ENCODE measurements at regions not wholly inside any gene's neighbourhood (a gene's known extent, or its start where the extent isn't known, plus 50 kb on each side); places are given as distances from the start of the nearest gene placed in this dataset.

DNA sequence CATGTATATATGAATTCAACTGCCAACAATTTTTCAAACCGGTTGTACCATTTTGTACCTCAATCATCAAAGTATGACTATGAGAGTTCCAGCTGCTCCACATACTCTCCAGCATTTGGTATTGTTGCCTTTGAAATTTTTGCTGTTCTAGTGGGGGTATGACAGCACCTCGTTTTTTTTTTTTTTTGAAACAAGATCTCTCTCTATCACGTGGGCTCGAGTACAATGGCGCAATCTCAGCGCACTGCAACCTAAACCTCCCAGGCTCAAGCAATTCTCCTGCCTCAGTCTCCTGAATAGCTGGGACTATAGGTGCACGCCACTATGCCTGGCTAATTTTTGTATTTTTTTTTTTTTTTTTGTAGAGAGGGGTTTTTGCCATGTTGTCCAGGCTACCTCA lies 144.7 kb upstream of the JARID2 start:
- no peak for ATAC-seq (ENCODE audit: low FRiP score)
- no peak for DNase-seq (ENCODE audit: low spot score)
- TF ChIP-seq, protein P1, sequence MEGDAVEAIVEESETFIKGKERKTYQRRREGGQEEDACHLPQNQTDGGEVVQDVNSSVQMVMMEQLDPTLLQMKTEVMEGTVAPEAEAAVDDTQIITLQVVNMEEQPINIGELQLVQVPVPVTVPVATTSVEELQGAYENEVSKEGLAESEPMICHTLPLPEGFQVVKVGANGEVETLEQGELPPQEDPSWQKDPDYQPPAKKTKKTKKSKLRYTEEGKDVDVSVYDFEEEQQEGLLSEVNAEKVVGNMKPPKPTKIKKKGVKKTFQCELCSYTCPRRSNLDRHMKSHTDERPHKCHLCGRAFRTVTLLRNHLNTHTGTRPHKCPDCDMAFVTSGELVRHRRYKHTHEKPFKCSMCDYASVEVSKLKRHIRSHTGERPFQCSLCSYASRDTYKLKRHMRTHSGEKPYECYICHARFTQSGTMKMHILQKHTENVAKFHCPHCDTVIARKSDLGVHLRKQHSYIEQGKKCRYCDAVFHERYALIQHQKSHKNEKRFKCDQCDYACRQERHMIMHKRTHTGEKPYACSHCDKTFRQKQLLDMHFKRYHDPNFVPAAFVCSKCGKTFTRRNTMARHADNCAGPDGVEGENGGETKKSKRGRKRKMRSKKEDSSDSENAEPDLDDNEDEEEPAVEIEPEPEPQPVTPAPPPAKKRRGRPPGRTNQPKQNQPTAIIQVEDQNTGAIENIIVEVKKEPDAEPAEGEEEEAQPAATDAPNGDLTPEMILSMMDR (IDR thresholded peaks at IDR 0.05) = no peak

DNA sequence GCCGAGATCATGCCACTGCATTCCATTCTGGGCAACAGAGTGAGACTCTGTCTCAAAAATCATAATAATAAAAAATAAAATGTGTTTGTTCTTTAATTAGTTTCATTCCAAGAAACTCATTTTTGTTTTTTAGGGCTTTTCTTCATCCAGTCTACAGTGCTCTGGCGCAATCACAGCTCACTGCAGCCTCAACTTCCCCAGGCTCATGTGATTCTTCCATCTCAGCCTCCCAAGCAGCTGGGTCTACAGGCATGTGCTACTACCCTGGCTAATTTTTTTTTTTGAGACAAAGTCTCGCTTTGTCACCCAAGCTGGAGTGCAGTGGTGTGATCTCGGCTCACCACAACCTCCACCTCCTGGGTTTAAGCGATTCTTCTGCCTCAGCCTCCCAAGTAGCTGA lies 143.6 kb upstream of the JARID2 start:
- DNase-seq (ENCODE audit: low spot score) (no peak), ATAC-seq (ENCODE audit: low FRiP score) (no peak)
- TF ChIP-seq, protein P1 (IDR thresholded peaks at IDR 0.05) = no peak

DNA sequence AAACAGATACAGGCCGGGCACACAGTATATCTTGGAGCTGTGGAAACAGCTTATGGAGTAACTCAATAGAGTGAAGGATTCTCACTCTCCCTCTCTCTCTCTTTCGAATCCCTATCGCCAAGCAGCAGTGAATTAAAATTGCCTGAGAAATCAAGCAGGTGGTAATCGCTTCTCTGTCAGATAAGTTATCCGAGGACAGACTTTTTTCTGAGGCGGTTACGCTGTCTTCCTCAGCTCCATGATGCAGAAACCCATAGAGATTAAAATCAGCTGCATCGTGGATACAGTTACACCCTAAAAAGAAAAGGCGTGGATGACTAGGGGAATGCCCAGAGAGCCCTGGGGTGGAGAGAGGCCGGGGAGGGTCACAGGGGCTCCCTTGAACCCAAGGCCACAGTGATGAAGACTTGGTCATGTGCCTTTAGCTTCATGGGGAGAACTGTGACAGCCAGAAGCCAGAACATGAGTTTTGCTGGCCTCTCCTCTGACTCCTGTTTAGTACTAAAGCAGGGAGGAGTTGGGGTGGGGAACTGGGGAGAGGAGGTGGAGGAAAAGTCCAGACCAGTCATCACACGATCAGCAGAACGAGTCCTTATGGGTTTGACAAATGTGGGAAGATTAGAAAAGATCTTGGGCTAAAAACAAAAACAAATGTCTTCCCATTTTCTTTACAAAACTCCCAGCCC lies 138.8 kb upstream of the JARID2 start:
- TF ChIP-seq, protein P1 (IDR thresholded peaks at IDR 0.05) = no peak
- DNase-seq (ENCODE audit: low spot score) = no peak
- ATAC-seq (ENCODE audit: low FRiP score) = no peak

DNA sequence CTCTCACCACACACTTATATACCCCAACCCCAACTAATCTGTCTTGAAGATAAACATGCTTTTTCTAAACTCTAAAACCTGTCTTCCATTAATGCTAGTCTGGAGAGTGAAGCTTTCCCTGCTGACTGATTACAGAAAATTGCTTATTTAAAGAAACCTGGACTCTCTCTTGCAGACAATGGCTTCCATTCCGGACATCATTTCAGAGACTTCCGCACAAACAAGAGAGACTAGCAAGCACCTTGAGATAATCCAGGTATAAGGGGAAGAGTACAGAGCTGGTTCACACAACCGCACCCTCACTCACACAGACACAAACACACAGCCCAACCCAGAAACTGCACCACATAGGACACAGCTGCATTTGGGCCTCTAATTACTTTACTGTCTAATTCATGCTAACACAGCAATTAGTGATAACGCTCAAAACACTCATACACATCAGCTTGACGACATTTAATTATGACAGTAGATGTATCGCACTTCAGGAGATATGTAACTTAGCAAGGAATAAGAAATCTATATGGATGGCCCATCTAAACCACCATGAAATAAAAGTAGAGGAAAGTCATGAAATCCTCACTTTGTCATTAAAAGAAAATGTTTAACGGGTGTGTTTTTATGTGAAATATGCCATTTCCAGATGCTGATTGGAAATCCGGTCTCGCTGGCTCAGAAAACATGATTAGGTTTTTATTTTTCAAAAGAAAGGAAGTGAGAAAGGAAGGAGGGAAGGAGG lies 138.1 kb upstream of the JARID2 start:
- DNase-seq (ENCODE audit: low spot score) = no peak
- TF ChIP-seq, protein P1 (IDR thresholded peaks at IDR 0.05) = no peak
- ATAC-seq (ENCODE audit: low FRiP score) = no peak

DNA sequence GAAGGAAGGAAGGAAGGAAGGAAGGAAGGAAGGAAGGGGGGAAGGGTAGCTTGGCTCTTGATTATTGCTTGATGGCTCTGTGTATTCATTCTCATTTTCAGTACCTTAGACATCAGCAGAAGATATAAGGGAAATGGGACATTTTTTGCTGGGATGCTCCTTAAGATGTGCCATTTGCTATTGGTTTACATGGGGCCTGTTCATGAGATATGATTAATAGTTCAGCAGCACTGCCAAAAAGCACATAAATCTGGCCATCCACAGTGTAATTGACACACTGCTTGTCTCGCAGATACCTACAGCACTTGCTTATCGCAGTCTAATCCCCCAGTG lies 137.5 kb upstream of the JARID2 start:
- DNase-seq (ENCODE audit: low spot score) (no peak), ATAC-seq (ENCODE audit: low FRiP score) (no peak)
- TF ChIP-seq, protein P1 (IDR thresholded peaks at IDR 0.05) = no peak

DNA sequence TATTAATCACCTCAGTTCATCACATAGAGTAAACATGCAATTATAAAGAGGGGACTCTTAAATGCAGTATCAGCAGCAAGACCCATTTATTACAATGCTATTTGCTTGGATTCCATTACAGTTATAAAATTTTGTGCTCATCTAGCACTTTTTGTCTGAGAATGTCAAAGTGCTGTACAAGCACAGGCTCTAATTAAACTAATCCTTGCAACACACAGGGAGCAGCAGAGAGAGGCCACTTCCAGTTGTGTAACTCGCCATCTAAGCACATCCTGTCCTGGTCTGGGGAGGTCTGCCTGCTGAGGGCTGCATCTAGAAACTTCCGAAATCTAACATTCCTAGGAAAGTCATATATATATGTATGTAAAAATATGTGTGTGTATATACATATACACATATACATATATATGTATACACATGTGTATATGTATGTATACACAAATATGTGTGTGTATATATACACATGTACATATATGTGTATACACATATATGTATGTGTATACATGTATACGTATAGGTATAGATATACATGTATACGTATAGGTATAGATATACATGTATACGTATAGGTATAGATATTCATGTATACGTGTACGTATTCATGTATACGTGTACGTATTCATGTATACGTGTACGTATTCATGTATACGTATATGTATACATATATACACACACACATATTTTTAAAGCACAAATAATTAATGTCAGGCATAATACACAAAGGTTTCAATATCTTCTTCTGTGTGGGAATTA lies 136.4 kb upstream of the JARID2 start:
- TF ChIP-seq, protein P1 (IDR thresholded peaks at IDR 0.05) = no peak
- ATAC-seq (ENCODE audit: low FRiP score) (no peak), DNase-seq (ENCODE audit: low spot score) (no peak)

All from omental fat pad (tissue), 3 donors.